ENCODE measurements at regions not wholly inside any gene's neighbourhood (a gene's known extent, or its start where the extent isn't known, plus 50 kb on each side); places are given as distances from the start of the nearest gene placed in this dataset.

GRCh38 chr10:106132956-106133355 lies 1031.5 kb downstream of the SORCS1 start:
- Histone ChIP-seq H3K36me3 (ENCODE audit: control insufficient read depth, insufficient read depth, low read length) (no peaks in the 10 kb centered on the region), H3K9me3 (ENCODE audit: control insufficient read depth, low read length) (no peaks in the 10 kb centered on the region), H3K4me1 (ENCODE audit: control insufficient read depth, insufficient read depth, low read length) (no peaks in the 10 kb centered on the region), H3K27me3 (ENCODE audit: control insufficient read depth, insufficient read depth, low read length, poor library complexity, severe bottlenecking) (no peaks in the 10 kb centered on the region), H3K27ac (ENCODE audit: insufficient read depth, low read depth, low read length, poor library complexity, severe bottlenecking) (no peak overlapping the region), H3K4me3 (ENCODE audit: insufficient read depth, low read depth, low read length) (no peak overlapping the region)
- 75 to 79% methylated on average over 2 to 3 of the region's 3 CpGs for WGBS, 2 experiments

GRCh38 chr10:106114656-106115186 lies 1049.8 kb downstream of the SORCS1 start:
- Histone ChIP-seq H3K4me1 (ENCODE audit: control insufficient read depth, insufficient read depth, low read length) (peaks cover 3% of the 10 kb centered on the region), H3K27ac (ENCODE audit: insufficient read depth, low read depth, low read length, poor library complexity, severe bottlenecking) (no peak overlapping the region), H3K9me3 (ENCODE audit: control insufficient read depth, low read length) (no peaks in the 10 kb centered on the region), H3K36me3 (ENCODE audit: control insufficient read depth, insufficient read depth, low read length) (no peaks in the 10 kb centered on the region), H3K27me3 (ENCODE audit: control insufficient read depth, insufficient read depth, low read length, poor library complexity, severe bottlenecking) (no peaks in the 10 kb centered on the region), H3K4me3 (ENCODE audit: insufficient read depth, low read depth, low read length) (no peak overlapping the region)
- WGBS, 2 experiments, result 94% methylated on average over 8 of the region's 8 CpGs

- H3K36me3 ChIP-seq (ENCODE audit: control insufficient read depth, insufficient read depth, low read length), result no peaks in the 10 kb centered on the region
- WGBS, 2 experiments, result 100% methylated on average over 1 of the region's 1 CpG; no CpG with 5 or more reads in 1 of the 2 experiments
- no peaks in the 10 kb centered on the region for H3K9me3 ChIP-seq (ENCODE audit: control insufficient read depth, low read length)
These were observed 1053.3 kb downstream of the SORCS1 start for GRCh38 chr10:106111246-106111645.

GRCh38 chr10:106107706-106108105 lies 1056.8 kb downstream of the SORCS1 start:
- Histone ChIP-seq H3K27me3 (ENCODE audit: control insufficient read depth, insufficient read depth, low read length, poor library complexity, severe bottlenecking) (no peaks in the 10 kb centered on the region), H3K4me1 (ENCODE audit: control insufficient read depth, insufficient read depth, low read length) (peaks cover 15% of the 10 kb centered on the region), H3K9me3 (ENCODE audit: control insufficient read depth, low read length) (no peaks in the 10 kb centered on the region), H3K36me3 (ENCODE audit: control insufficient read depth, insufficient read depth, low read length) (no peaks in the 10 kb centered on the region), H3K4me3 (ENCODE audit: insufficient read depth, low read depth, low read length) (no peak overlapping the region), H3K27ac (ENCODE audit: insufficient read depth, low read depth, low read length, poor library complexity, severe bottlenecking) (no peak overlapping the region)

More at GRCh38 chr10:106111246-106111645, 1053.3 kb downstream of the SORCS1 start:
- Histone ChIP-seq H3K4me1 (ENCODE audit: control insufficient read depth, insufficient read depth, low read length) (peaks cover 15% of the 10 kb centered on the region), H3K27ac (ENCODE audit: insufficient read depth, low read depth, low read length, poor library complexity, severe bottlenecking) (no peak overlapping the region), H3K4me3 (ENCODE audit: insufficient read depth, low read depth, low read length) (no peak overlapping the region), H3K27me3 (ENCODE audit: control insufficient read depth, insufficient read depth, low read length, poor library complexity, severe bottlenecking) (no peaks in the 10 kb centered on the region)

- Histone ChIP-seq H3K4me3 (ENCODE audit: insufficient read depth, low read depth, low read length) (no peak overlapping the region), H3K4me1 (ENCODE audit: control insufficient read depth, insufficient read depth, low read length) (peaks cover 15% of the 10 kb centered on the region), H3K27me3 (ENCODE audit: control insufficient read depth, insufficient read depth, low read length, poor library complexity, severe bottlenecking) (no peaks in the 10 kb centered on the region), H3K9me3 (ENCODE audit: control insufficient read depth, low read length) (no peaks in the 10 kb centered on the region), H3K27ac (ENCODE audit: insufficient read depth, low read depth, low read length, poor library complexity, severe bottlenecking) (no peak overlapping the region), H3K36me3 (ENCODE audit: control insufficient read depth, insufficient read depth, low read length) (no peaks in the 10 kb centered on the region)
- WGBS, 2 experiments, result 94 to 95% methylated on average over 2 of the region's 2 CpGs
These were observed 1058.4 kb downstream of the SORCS1 start for GRCh38 chr10:106106114-106106513.

- no peak overlapping the region for H3K4me3 ChIP-seq (ENCODE audit: insufficient read depth, low read depth, low read length)
- no peak overlapping the region for H3K27ac ChIP-seq (ENCODE audit: insufficient read depth, low read depth, low read length, poor library complexity, severe bottlenecking)
- no peaks in the 10 kb centered on the region for H3K9me3 ChIP-seq (ENCODE audit: control insufficient read depth, low read length)
- no peaks in the 10 kb centered on the region for H3K27me3 ChIP-seq (ENCODE audit: control insufficient read depth, insufficient read depth, low read length, poor library complexity, severe bottlenecking)
- H3K36me3 ChIP-seq (ENCODE audit: control insufficient read depth, insufficient read depth, low read length), result no peaks in the 10 kb centered on the region
- H3K4me1 ChIP-seq (ENCODE audit: control insufficient read depth, insufficient read depth, low read length), result no peaks in the 10 kb centered on the region
These were observed 1074.7 kb downstream of the SORCS1 start for GRCh38 chr10:106089855-106090254.

GRCh38 chr10:106086391-106086790 lies 1078.1 kb downstream of the SORCS1 start:
- H3K27ac ChIP-seq (ENCODE audit: insufficient read depth, low read depth, low read length, poor library complexity, severe bottlenecking), result no peak overlapping the region
- no peaks in the 10 kb centered on the region for H3K36me3 ChIP-seq (ENCODE audit: control insufficient read depth, insufficient read depth, low read length)
- H3K4me1 ChIP-seq (ENCODE audit: control insufficient read depth, insufficient read depth, low read length), result no peaks in the 10 kb centered on the region
- H3K9me3 ChIP-seq (ENCODE audit: control insufficient read depth, low read length), result no peaks in the 10 kb centered on the region
- WGBS, 2 experiments, result 97 to 100% methylated on average over 1 of the region's 1 CpG
- no peak overlapping the region for H3K4me3 ChIP-seq (ENCODE audit: insufficient read depth, low read depth, low read length)
- no peaks in the 10 kb centered on the region for H3K27me3 ChIP-seq (ENCODE audit: control insufficient read depth, insufficient read depth, low read length, poor library complexity, severe bottlenecking)

GRCh38 chr10:106083572-106083971 lies 1080.9 kb downstream of the SORCS1 start:
- H3K4me3 ChIP-seq (ENCODE audit: insufficient read depth, low read depth, low read length), result no peak overlapping the region
- H3K9me3 ChIP-seq (ENCODE audit: control insufficient read depth, low read length), result no peaks in the 10 kb centered on the region
- no peaks in the 10 kb centered on the region for H3K27me3 ChIP-seq (ENCODE audit: control insufficient read depth, insufficient read depth, low read length, poor library complexity, severe bottlenecking)
- no peaks in the 10 kb centered on the region for H3K36me3 ChIP-seq (ENCODE audit: control insufficient read depth, insufficient read depth, low read length)
- WGBS, 2 experiments, result 94 to 96% methylated on average over 2 of the region's 2 CpGs
- H3K27ac ChIP-seq (ENCODE audit: insufficient read depth, low read depth, low read length, poor library complexity, severe bottlenecking), result no peak overlapping the region
- H3K4me1 ChIP-seq (ENCODE audit: control insufficient read depth, insufficient read depth, low read length), result no peaks in the 10 kb centered on the region

- H3K27me3 ChIP-seq (ENCODE audit: control insufficient read depth, insufficient read depth, low read length, poor library complexity, severe bottlenecking), result no peaks in the 10 kb centered on the region
- WGBS, 2 experiments, result 95 to 100% methylated on average over 2 to 3 of the region's 3 CpGs
- H3K27ac ChIP-seq (ENCODE audit: insufficient read depth, low read depth, low read length, poor library complexity, severe bottlenecking), result no peak overlapping the region
- no peaks in the 10 kb centered on the region for H3K36me3 ChIP-seq (ENCODE audit: control insufficient read depth, insufficient read depth, low read length)
- no peaks in the 10 kb centered on the region for H3K4me1 ChIP-seq (ENCODE audit: control insufficient read depth, insufficient read depth, low read length)
- no peaks in the 10 kb centered on the region for H3K9me3 ChIP-seq (ENCODE audit: control insufficient read depth, low read length)
- no peak overlapping the region for H3K4me3 ChIP-seq (ENCODE audit: insufficient read depth, low read depth, low read length)
These were observed 1081.6 kb downstream of the SORCS1 start for GRCh38 chr10:106082865-106083264.

GRCh38 chr10:106078895-106079576 lies 1085.5 kb downstream of the SORCS1 start:
- Histone ChIP-seq H3K36me3 (ENCODE audit: control insufficient read depth, insufficient read depth, low read length) (no peaks in the 10 kb centered on the region), H3K4me3 (ENCODE audit: insufficient read depth, low read depth, low read length) (no peak overlapping the region), H3K9me3 (ENCODE audit: control insufficient read depth, low read length) (no peaks in the 10 kb centered on the region), H3K27ac (ENCODE audit: insufficient read depth, low read depth, low read length, poor library complexity, severe bottlenecking) (no peak overlapping the region), H3K4me1 (ENCODE audit: control insufficient read depth, insufficient read depth, low read length) (no peaks in the 10 kb centered on the region), H3K27me3 (ENCODE audit: control insufficient read depth, insufficient read depth, low read length, poor library complexity, severe bottlenecking) (no peaks in the 10 kb centered on the region)
- 78 to 84% methylated on average over 8 to 9 of the region's 9 CpGs for WGBS, 2 experiments

All from ectodermal cell (in vitro differentiated cells).